ENCODE measurements at regions not wholly inside any gene's neighbourhood (a gene's known extent, or its start where the extent isn't known, plus 50 kb on each side); places are given as distances from the start of the nearest gene placed in this dataset.

DNA sequence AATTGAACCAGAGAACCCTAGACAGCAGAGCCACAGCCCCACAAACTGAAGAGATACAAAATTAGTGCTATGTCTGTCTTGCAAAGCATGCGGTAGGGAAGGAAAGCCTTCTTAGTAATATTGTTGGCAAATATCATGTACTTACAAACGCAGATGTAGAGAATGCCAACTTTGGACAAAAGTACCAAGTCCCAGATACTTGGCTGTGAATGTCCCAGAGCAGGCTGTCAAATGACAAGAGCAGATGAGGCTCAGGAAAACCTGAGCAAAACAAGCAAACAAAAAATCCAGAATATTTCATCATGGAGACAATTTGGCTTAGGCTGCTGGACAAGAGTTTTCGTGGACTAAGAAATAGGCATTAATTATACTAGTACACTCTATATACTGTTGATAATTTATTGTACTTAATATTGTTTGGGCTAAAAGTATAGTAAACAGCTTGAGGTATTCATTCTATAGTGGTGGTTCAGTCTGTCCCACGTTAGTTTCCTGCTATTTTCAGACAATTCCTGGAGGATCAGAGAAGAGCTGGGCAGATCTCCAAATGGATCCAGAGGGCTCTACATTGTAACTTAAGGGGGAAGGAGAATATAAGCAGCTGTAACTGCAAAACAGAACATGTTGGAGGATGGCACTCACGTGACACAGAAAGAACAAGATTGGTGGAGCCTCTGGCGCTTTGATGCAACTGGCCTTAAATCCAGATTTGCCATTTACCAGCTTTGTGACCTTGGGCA lies 329.8 kb downstream of the ATP23 start:
- no peak for DNase-seq

DNA sequence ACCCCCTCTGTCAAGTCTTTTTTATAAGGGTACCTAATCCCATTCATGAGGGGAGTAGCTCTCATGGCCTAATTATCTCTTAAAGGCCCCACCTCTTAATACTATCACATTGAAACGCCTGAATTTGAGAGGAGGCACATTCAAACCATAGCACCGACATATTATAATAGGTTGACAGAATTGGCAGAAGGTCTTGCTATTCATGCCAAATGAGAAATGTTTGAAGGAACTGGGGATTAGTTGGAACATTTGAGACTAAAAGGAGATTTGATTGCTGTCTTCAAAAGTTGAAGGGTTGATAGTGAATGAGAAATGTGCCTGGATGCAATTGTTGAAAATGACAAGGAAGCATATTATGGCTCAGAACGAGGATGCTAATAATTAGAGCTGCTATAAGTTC lies 331.1 kb downstream of the ATP23 start:
- DNase-seq: no peak

DNA sequence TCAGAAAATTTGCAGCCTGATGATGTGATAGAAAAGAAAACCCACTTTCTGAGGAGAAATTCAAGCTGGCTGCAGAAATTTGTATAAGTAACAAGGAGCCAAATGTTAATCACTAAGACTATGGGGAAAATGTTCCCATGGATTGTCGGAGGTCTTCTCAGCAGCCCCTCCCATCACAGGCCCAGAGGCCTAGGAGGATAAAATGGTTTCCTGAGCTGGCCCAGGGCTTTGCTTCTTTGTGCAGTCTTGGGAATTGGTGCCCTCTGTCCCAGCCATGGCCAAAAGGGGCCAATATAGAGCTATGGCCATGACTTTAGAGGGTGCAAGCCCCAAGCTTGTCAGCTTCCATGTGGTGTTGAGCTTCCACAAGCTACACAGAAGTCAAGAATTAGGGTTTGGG lies 335.9 kb downstream of the ATP23 start:
- no peak for DNase-seq

GRCh38 chr12:58283553-58283952 lies 342.2 kb downstream of the ATP23 start:
- DNase-seq: no peak

- no peak for DNase-seq
These were observed 344.2 kb downstream of the ATP23 start for GRCh38 chr12:58285551-58285950.

DNA sequence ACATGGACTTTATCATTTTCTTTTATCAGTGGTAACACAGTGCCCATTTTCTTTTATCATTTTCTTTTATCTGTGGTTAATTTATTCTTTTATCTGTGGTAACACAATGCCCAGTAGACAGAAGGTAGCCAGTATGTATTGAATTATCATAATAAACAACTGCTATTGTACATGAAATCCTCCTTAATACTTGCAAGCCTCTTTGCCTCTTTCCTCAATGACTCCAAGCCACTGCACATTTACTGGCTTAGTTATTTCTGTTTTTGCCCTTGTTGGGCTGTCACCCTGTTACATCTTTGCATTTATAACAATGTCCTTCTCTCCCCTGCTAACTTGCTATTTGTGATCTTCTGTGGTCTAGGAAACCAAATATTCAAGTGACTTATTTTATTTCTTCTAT lies 345.0 kb downstream of the ATP23 start:
- DNase-seq: no peak

DNA sequence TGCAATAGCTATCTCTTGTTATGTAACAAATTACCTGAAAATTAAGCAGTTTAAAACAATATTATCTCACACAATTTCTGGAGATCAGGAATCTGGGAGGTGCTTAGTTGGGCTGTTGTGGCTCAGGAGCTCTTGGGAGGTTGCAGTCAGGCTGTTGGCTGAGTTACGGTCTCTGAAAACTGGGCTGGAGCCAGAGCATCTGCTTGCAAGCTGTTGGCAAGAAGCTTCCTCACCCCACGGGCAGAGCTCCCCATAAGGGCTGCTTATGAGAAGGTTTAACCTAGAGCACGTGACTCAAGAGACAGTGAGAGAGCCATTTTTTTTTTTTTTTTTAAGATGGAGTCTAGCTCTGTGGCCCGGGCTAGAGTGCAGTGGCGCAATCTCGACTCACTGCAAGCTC lies 346.8 kb downstream of the ATP23 start:
- DNase-seq: no peak

DNA sequence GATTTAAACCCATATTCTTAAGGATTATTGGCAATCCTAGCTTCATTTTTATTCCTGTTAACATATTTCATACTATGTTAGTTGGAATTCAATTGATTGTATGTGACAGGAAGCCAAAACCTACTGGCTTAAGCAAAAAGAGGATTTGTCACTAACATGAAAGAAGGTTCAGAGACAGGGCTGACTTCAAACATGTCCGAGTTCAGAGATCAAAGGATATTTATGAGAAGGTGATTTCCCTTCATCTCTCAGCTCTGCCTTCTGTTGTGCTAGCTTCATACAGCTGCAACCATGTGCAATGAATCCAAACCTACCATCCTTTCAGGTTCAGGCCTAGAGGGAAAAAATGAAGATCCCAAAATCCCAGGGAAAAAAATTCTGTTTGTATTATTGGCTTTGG lies 349.7 kb downstream of the ATP23 start:
- DNase-seq: no peak

- no peak for DNase-seq
These were observed 352.1 kb downstream of the ATP23 start for GRCh38 chr12:58293308-58293982.

GRCh38 chr12:58295268-58295667 lies 353.9 kb downstream of the ATP23 start:
- no peak for DNase-seq

GRCh38 chr12:58296863-58297262 lies 355.5 kb downstream of the ATP23 start:
- DNase-seq: no peak

DNA sequence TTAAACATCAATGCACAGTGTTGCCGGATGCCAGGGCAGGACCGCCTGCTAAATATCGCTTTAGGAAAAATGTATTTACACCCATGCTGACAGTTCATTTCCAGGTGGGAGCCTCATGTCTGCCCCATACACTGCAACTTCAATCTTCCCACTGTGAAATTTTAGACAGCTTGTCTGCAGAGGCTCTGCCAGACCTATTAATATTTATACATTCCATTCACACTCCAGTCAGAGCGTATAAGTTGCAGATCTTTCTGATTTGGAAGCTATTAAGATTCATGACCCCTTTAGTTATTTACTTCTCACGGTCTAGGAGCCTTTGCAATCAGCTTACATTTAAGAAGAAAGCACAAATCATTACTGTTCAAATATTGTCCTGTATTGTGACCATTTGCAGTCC lies 357.4 kb downstream of the ATP23 start:
- DNase-seq: no peak

- no peak for DNase-seq
These were observed 358.0 kb downstream of the ATP23 start for GRCh38 chr12:58299371-58299770.

DNA sequence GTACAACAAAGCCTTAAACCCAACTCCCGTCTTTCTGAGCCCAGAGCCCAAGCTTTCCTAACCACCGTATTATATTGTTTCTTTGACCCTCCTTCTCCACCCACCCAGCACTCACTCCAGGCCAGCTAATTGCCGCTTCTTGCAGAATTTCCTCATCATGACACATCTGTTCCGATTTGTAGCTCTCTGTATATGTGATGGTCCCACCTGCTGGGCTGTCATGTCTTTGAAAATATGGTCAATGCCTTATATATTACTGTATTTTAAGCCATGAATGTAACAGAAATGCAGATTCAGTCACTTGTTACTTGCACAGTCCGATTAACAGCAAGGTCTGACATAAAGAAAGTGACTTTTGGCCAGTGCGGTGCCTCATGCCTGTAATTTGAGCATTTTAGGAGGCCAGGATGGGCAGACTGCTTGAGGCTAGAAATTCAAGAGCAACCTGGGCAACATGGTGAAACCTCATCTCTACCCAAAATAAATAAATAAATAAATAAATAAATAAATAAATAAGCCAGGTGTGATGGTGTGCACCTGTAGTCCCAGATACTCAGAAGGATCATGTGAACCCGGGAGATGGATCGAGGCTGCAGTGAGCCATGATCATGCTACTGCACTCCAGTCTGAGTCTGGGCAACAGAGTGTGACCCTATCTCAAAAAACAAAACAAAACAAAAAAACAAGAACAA lies 359.8 kb downstream of the ATP23 start:
- no peak for DNase-seq

DNA sequence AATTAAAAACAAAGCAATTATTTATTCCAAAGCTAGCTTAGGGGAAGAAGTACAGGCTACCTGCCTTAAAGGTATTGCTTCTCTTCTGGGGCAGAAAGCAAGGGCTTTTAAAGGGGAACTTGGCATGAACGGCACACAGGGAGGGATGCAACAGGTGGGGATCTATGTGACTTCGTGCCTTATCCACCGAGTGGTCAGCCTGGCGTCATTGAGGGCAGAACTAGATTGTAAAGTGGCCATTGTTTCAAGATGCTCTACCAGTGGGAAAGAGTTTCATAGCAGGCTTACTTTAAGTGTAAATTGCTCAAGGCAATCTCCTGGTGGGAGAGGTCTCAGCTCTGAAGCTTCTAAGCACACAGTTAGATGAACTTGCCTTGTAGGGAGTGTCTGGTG lies 360.4 kb downstream of the ATP23 start:
- DNase-seq: no peak

- no peak for DNase-seq
These were observed 361.2 kb downstream of the ATP23 start for GRCh38 chr12:58302487-58303011.

GRCh38 chr12:58306266-58307000 lies 365.1 kb downstream of the ATP23 start:
- no peak for DNase-seq

- DNase-seq: no peak
These were observed 368.4 kb downstream of the ATP23 start for GRCh38 chr12:58309806-58310205.

DNA sequence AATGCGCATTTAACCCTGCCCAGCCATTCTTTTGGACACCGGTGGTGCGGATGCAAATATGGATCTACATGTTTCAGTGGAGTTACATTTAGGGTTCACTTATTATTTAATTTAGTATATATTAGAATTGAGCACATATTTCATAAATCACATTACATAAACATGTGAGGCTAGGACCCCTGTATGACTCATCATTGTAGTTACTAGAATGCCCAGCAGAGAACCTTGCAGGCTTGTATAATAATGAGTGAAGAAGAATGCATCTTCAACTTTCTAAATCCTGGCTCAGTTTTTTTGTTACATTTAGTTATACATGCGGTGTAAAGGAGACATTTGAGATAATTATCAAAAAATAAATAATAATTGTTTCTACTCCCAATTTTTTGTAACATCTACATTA lies 369.0 kb downstream of the ATP23 start:
- no peak for DNase-seq

- DNase-seq: no peak
These were observed 369.6 kb downstream of the ATP23 start for GRCh38 chr12:58310809-58311622.

- no peak for DNase-seq
These were observed 371.9 kb downstream of the ATP23 start for GRCh38 chr12:58313091-58313855.

GRCh38 chr12:58314610-58315009 lies 373.2 kb downstream of the ATP23 start:
- no peak for DNase-seq

Measured in activated CD4-positive, alpha-beta T cell treated with anti-CD3 and anti-CD28 coated beads, Interleukin-2, amount 50 U/mL, for 48 hours (primary cell).